HEK293 (cell line): ENCODE measurements at regions not wholly inside any gene's neighbourhood (a gene's known extent, or its start where the extent isn't known, plus 50 kb on each side); places are given as distances from the start of the nearest gene placed in this dataset.

ENCODE experiments used
- CTCF ChIA-PET: fragments of 350-600 bp; formaldehyde crosslinking; extraction: SDS; loops from one replicate; lab custom pipeline; 2021; ENCODE audit warnings: antibody characterized with exemption; lab: Yijun Ruan, JAX
- POLR2A ChIA-PET: fragments of 300-600 bp; formaldehyde crosslinking; extraction: SDS; loops from one replicate; lab custom pipeline; 2020; ENCODE audit warnings: antibody characterized with exemption, inconsistent platforms; lab: Yijun Ruan, JAX
- H3K27ac ChIP-seq: fragments of 200-500 bp; sonication (Bioruptor generic); 2 replicates; pipeline ENCODE4 v1.5.1; 2014; ENCODE audit warnings: low read depth, low read length, control low read depth, inconsistent platforms; ENCODE audit errors: extremely low read depth
- H3K36me3 ChIP-seq, 2 experiments: fragments of 200-500 bp in 1 of 2; sonication (Bioruptor generic) in 1 of 2; 1 replicate in 1 of 2; 2 replicates in 1 of 2; pipeline ENCODE4 v1.5.1; 2014 to 2017; ENCODE audit warnings: inconsistent platforms in 2 of 2, low read length in 2 of 2; ENCODE audit not compliant: control insufficient read depth in 2 of 2, insufficient read depth in 1 of 2
- H3K4me1 ChIP-seq: fragments of 200-500 bp; sonication (Bioruptor generic); 2 replicates; pipeline ENCODE4 v1.5.1; 2014; ENCODE audit warnings: mild to moderate bottlenecking, low read length, inconsistent platforms; ENCODE audit not compliant: control insufficient read depth, insufficient read depth
- H3K4me3 ChIP-seq: 2 replicates; pipeline ENCODE4 v1.5.1; 2011; ENCODE audit warnings: low read depth, mild to moderate bottlenecking, control low read depth, low read length, moderate library complexity
- H3K9me3 ChIP-seq: fragments of 200-500 bp; sonication (Bioruptor generic); 2 replicates; pipeline ENCODE4 v1.5.1; 2014; ENCODE audit warnings: low read depth, low read length, inconsistent platforms; ENCODE audit not compliant: control insufficient read depth, insufficient read depth
- HOXA7 ChIP-seq: sonication (generic); formaldehyde crosslinking; IDR thresholded peaks from 2 replicates; pipeline ENCODE4 v1.8.1; 2022; ENCODE audit warnings: missing genetic modification reagents, borderline replicate concordance
- HOXC10 ChIP-seq: sonication (generic); formaldehyde crosslinking; IDR thresholded peaks from 2 replicates; pipeline ENCODE4 v1.8.1; 2023; ENCODE audit warnings: mild to moderate bottlenecking, missing genetic modification reagents
- KLF10 ChIP-seq: fragments of 450-650 bp; IDR thresholded peaks from 2 replicates; pipeline ENCODE4 v1.5.1; 2018; ENCODE audit warnings: missing biosample characterization, mild to moderate bottlenecking, missing genetic modification characterization
- KLF7 ChIP-seq: fragments of 450-650 bp; formaldehyde crosslinking; IDR thresholded peaks from 2 replicates; pipeline ENCODE4 v1.5.1; 2016; ENCODE audit warnings: missing biosample characterization, missing genetic modification characterization, borderline replicate concordance
- MZF1 ChIP-seq: fragments of 450-650 bp; formaldehyde crosslinking; IDR thresholded peaks from 2 replicates; pipeline ENCODE4 v1.5.1; 2017; ENCODE audit warnings: missing biosample characterization, missing genetic modification characterization, borderline replicate concordance
- PRDM6 ChIP-seq: fragments of 450-650 bp; formaldehyde crosslinking; IDR thresholded peaks from 2 replicates; pipeline ENCODE4 v1.5.1; 2017; ENCODE audit warnings: missing biosample characterization, missing genetic modification characterization
- SP2 ChIP-seq: fragments of 450-650 bp; formaldehyde crosslinking; IDR thresholded peaks from 2 replicates; pipeline ENCODE4 v1.5.1; 2016; ENCODE audit warnings: missing biosample characterization, missing genetic modification characterization
- TCF7L2 ChIP-seq: IDR thresholded peaks from 2 replicates; pipeline ENCODE4 v1.6.1; 2011; ENCODE audit warnings: low read depth, mild to moderate bottlenecking, inconsistent platforms, low read length, moderate library complexity, borderline replicate concordance
- ZBTB17 ChIP-seq: fragments of 450-650 bp; formaldehyde crosslinking; IDR thresholded peaks from 2 replicates; pipeline ENCODE4 v1.5.1; 2016; ENCODE audit warnings: missing biosample characterization, missing genetic modification characterization
- ZBTB7A ChIP-seq: fragments of 450-650 bp; formaldehyde crosslinking; IDR thresholded peaks from 2 replicates; pipeline ENCODE4 v1.5.1; 2016; ENCODE audit warnings: low read depth, missing biosample characterization, missing genetic modification characterization
- ZNF112 ChIP-seq: fragments of 450-650 bp; formaldehyde crosslinking; IDR thresholded peaks from 2 replicates; pipeline ENCODE4 v1.5.0; 2017; ENCODE audit warnings: missing biosample characterization, missing genetic modification characterization
- ZNF148 ChIP-seq: fragments of 450-650 bp; formaldehyde crosslinking; IDR thresholded peaks from 2 replicates; pipeline ENCODE4 v1.5.0; 2017; ENCODE audit warnings: missing biosample characterization, missing genetic modification characterization, borderline replicate concordance
- ZNF2 ChIP-seq: fragments of 450-650 bp; formaldehyde crosslinking; IDR thresholded peaks from 2 replicates; pipeline ENCODE4 v1.5.1; 2016; ENCODE audit warnings: missing biosample characterization, missing genetic modification characterization
- ZNF221 ChIP-seq: fragments of 450-650 bp; formaldehyde crosslinking; IDR thresholded peaks from 2 replicates; pipeline ENCODE4 v1.5.1; 2017; ENCODE audit warnings: missing biosample characterization, missing genetic modification characterization, borderline replicate concordance
- ZNF280C ChIP-seq: fragments of 450-650 bp; formaldehyde crosslinking; IDR thresholded peaks from 2 replicates; pipeline ENCODE4 v1.5.1; 2016; ENCODE audit warnings: missing biosample characterization, missing genetic modification characterization
- ZNF335 ChIP-seq: fragments of 450-650 bp; formaldehyde crosslinking; conservative IDR thresholded peaks from 2 replicates; pipeline ENCODE4 v1.5.1; 2016; ENCODE audit warnings: missing biosample characterization, missing genetic modification characterization
- ZNF341 ChIP-seq: fragments of 450-650 bp; formaldehyde crosslinking; IDR thresholded peaks from 2 replicates; pipeline ENCODE4; 2016; ENCODE audit warnings: low read depth, missing biosample characterization, missing genetic modification characterization
- ZNF37A ChIP-seq: fragments of 450-650 bp; IDR thresholded peaks from 2 replicates; pipeline ENCODE4 v1.5.1; 2018; ENCODE audit warnings: missing biosample characterization, missing genetic modification characterization
- ZNF426 ChIP-seq: fragments of 450-650 bp; formaldehyde crosslinking; IDR thresholded peaks from 2 replicates; pipeline ENCODE4 v1.5.1; 2017; ENCODE audit warnings: missing biosample characterization, missing genetic modification characterization, mild to moderate bottlenecking, inconsistent platforms, moderate library complexity
- ZNF48 ChIP-seq: fragments of 450-650 bp; formaldehyde crosslinking; IDR thresholded peaks from 2 replicates; pipeline ENCODE4 v1.5.1; 2016; ENCODE audit warnings: missing biosample characterization, missing genetic modification characterization
- ZNF501 ChIP-seq: fragments of 450-650 bp; formaldehyde crosslinking; IDR thresholded peaks from 2 replicates; pipeline ENCODE4 v1.5.1; 2016; ENCODE audit warnings: missing biosample characterization, missing genetic modification characterization
- ZNF558 ChIP-seq: fragments of 450-650 bp; formaldehyde crosslinking; IDR thresholded peaks from 2 replicates; pipeline ENCODE4 v1.5.1; 2016; ENCODE audit warnings: missing biosample characterization, missing genetic modification characterization
- ZNF596 ChIP-seq: fragments of 450-650 bp; IDR thresholded peaks from 2 replicates; pipeline ENCODE4 v1.5.0; 2018; ENCODE audit warnings: missing biosample characterization, mild to moderate bottlenecking, missing genetic modification characterization, moderate library complexity
- ZNF660 ChIP-seq: fragments of 450-650 bp; IDR thresholded peaks from 2 replicates; pipeline ENCODE4 v1.5.1; 2018; ENCODE audit warnings: missing biosample characterization, mild to moderate bottlenecking, missing genetic modification characterization
- ZNF704 ChIP-seq: fragments of 450-650 bp; formaldehyde crosslinking; IDR thresholded peaks from 2 replicates; pipeline ENCODE4 v1.5.1; 2016; ENCODE audit warnings: missing biosample characterization, missing genetic modification characterization
- ZNF747 ChIP-seq: fragments of 450-650 bp; formaldehyde crosslinking; IDR thresholded peaks from 2 replicates; pipeline ENCODE4 v1.5.1; 2016; ENCODE audit warnings: missing biosample characterization, missing genetic modification characterization
- ZNF768 ChIP-seq: fragments of 450-650 bp; formaldehyde crosslinking; IDR thresholded peaks from 2 replicates; pipeline ENCODE4 v1.5.1; 2018; ENCODE audit warnings: missing biosample characterization, mild to moderate bottlenecking, missing genetic modification characterization
- ZNF837 ChIP-seq: fragments of 450-650 bp; formaldehyde crosslinking; IDR thresholded peaks from 2 replicates; pipeline ENCODE4 v1.5.1; 2016; ENCODE audit warnings: missing biosample characterization, missing genetic modification characterization
- TF ChIP-seq, protein P1 (sequence below): fragments of 450-650 bp; formaldehyde crosslinking; IDR thresholded peaks from 2 replicates; pipeline ENCODE4 v1.5.1; 2017; ENCODE audit warnings: missing biosample characterization, missing genetic modification characterization

DNA sequence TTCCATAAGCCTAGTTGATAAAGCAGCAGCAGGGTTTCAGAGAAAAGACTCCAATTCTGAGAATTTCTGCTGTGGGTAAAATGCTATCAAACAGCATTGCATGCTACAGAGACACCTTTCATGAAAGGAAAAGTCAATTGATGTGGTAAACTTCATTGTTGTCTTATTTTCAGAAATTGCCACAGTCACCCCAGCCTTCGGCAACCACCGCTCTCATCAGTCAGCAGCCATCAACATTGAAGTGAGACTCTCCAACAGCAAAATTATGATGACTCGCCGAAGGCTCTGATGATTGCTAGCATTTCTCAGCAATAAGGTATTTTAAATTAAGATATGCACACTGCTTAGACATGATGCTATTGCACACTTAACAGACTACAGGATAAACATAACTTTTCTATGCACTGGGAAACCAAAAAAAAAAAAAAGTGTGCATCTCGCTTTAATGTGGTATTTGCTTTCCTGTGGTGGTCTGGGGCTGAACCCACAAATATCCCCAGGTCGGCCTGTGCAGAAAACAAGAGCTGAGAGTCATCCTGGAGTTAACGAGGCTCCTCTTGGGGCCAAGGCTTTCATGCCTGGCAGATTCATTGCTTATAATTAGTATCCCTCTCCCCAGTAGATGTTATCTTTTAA, 192.1 kb downstream of the CTTN start:
- Histone ChIP-seq H3K4me1 (no peaks in the 10 kb centered on the region), H3K4me3 (no peak overlapping the region), H3K9me3 (no peaks in the 10 kb centered on the region), H3K27ac (no peak overlapping the region), H3K36me3 (no peaks in the 10 kb centered on the region)
- CTCF ChIA-PET, result no interaction called here
- TF ChIP-seq ZNF596 (tag by site-specific recombination) (no peak), KLF10 (no peak), ZNF335 (no peak), ZNF837 (tag by site-specific recombination) (no peak), ZNF37A (no peak), ZNF660 (tag by site-specific recombination) (no peak), ZBTB17 (tag by site-specific recombination) (no peak), ZNF426 (tag by site-specific recombination) (no peak), ZNF148 (tag by site-specific recombination) (no peak), ZNF112 (tag by site-specific recombination) (no peak), ZBTB7A (tag by site-specific recombination) (no peak), MZF1 (no peak), ZNF704 (tag by site-specific recombination) (no peak), ZNF2 (tag by site-specific recombination) (no peak)
- TF ChIP-seq, protein P1, sequence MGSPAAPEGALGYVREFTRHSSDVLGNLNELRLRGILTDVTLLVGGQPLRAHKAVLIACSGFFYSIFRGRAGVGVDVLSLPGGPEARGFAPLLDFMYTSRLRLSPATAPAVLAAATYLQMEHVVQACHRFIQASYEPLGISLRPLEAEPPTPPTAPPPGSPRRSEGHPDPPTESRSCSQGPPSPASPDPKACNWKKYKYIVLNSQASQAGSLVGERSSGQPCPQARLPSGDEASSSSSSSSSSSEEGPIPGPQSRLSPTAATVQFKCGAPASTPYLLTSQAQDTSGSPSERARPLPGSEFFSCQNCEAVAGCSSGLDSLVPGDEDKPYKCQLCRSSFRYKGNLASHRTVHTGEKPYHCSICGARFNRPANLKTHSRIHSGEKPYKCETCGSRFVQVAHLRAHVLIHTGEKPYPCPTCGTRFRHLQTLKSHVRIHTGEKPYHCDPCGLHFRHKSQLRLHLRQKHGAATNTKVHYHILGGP (tag by site-specific recombination), result no peak
- POLR2A ChIA-PET, result no interaction called here

DNA sequence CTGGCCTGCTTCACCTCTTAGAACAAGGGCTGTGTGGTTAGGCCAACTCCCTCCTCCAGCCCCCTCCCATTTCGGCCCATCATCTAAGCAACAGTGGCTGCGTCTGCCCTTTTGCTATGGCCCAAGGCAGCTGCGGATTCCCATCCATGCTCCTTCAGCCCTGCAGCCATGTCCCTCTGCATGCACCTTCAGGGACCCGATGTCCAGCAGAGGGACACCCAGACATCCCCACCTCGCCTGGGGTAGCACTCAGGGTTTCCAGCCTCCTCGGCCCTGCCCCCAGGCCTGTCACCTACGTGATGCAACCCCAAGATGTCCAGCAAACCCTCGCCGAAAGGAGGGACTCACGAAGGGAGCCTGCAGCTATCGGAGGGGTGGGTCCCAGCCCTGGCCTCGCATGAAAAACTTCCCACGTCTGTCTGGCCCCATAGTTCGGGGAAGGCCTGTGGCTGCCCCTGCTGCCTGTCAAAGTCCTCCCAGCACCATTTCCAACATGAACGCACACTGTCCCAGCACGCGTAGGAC, 194.4 kb downstream of the CTTN start:
- no peak overlapping the region for H3K27ac ChIP-seq
- no peak overlapping the region for H3K4me3 ChIP-seq
- H3K9me3 ChIP-seq, result no peaks in the 10 kb centered on the region
- CTCF ChIA-PET, result no interaction called here
- H3K36me3 ChIP-seq, result no peaks in the 10 kb centered on the region
- POLR2A ChIA-PET, result no interaction called here
- H3K4me1 ChIP-seq, result no peaks in the 10 kb centered on the region
- TF ChIP-seq ZNF341 (tag by site-specific recombination), result no peak
- no peak for TF ChIP-seq ZNF768 (tag by site-specific recombination)
- TF ChIP-seq HOXC10 (CRISPR knock-in tag), result no peak
- TF ChIP-seq ZNF747 (tag by site-specific recombination), result no peak
- no peak for TF ChIP-seq ZNF48 (tag by site-specific recombination)
- TF ChIP-seq ZNF660 (tag by site-specific recombination), result no peak
- no peak for TF ChIP-seq PRDM6 (tag by site-specific recombination)
- TF ChIP-seq ZNF558, result no peak
- no peak for TF ChIP-seq ZNF280C
- no peak for TF ChIP-seq TCF7L2
- no peak for TF ChIP-seq SP2 (tag by site-specific recombination)
- TF ChIP-seq ZNF221 (tag by site-specific recombination), result no peak
- no peak for TF ChIP-seq ZNF501
- TF ChIP-seq HOXA7 (CRISPR knock-in tag), result no peak
- TF ChIP-seq KLF7 (tag by site-specific recombination), result no peak
